ENCODE measurements at regions not wholly inside any gene's neighbourhood (a gene's known extent, or its start where the extent isn't known, plus 50 kb on each side); places are given as distances from the start of the nearest gene placed in this dataset.
A peak's percentile ranks its signal among the peaks of the same experiment; 100 is the strongest.

GRCh38 chr19:24033301-24033962 lies 53.6 kb upstream of the ZNF254 start:
- ChIA-PET POLR2A (interaction anchor here (0.6 to 2.9 kb wide), 7 partner anchors 10 to 759 kb away, joined by 3 to 25 read pairs (median 5); partner anchors contain the start of gene ZNF254), CTCF (interaction anchor here (1.0 to 1.3 kb wide), 4 partner anchors 15 to 593 kb away, joined by 3 to 4 read pairs (median 4); partner anchors contain the start of gene ZNF254)
- peak overlapping the region; percentile 99 for H3K4me3 Mint-ChIP-seq
- peak; percentile 85 for DNase-seq (ENCODE audit: low spot score)
- H3K9me3 Mint-ChIP-seq, result 0 out of 2 replicates have a peak, but pooled peaks cover 4% of the 10 kb centered on the region
- peaks cover 27% of the 10 kb centered on the region for H3K36me3 Mint-ChIP-seq
- H3K27ac Mint-ChIP-seq, result peak overlapping the region; percentile 100
- ATAC-seq, result peak; percentile 97
- peaks cover 29% of the 10 kb centered on the region for H3K4me1 Mint-ChIP-seq
- no peaks in the 10 kb centered on the region for H3K27me3 Mint-ChIP-seq (ENCODE audit: low read depth)
- no peak for TF ChIP-seq SMAD3 (CRISPR knock-in tag; IDR thresholded peaks at IDR 0.05; ENCODE audit: borderline replicate concordance)
- TF ChIP-seq NFYB (CRISPR knock-in tag; conservative IDR thresholded peaks at IDR 0.05; ENCODE audit: low read depth), result 0 out of 2 replicates have a peak, but pooled peaks have one; percentile 31
- no peak for TF ChIP-seq ZNF232 (CRISPR knock-in tag; IDR thresholded peaks at IDR 0.05)
- TF ChIP-seq JUN (CRISPR knock-in tag; IDR thresholded peaks at IDR 0.05), result no peak
- TF ChIP-seq USF2 (CRISPR knock-in tag; IDR thresholded peaks at IDR 0.05), result no peak
- no peak for TF ChIP-seq ZNF396 (CRISPR knock-in tag; IDR thresholded peaks at IDR 0.05; ENCODE audit: borderline replicate concordance)
- no peak for TF ChIP-seq ELF4 (CRISPR knock-in tag; IDR thresholded peaks at IDR 0.05; ENCODE audit: low read depth)
- peak; percentile 40; the same call in 1 of the 2 replicates for TF ChIP-seq ARID4B (CRISPR knock-in tag; IDR thresholded peaks at IDR 0.05; ENCODE audit: borderline replicate concordance)
- no peak for TF ChIP-seq ZNF263 (CRISPR knock-in tag; IDR thresholded peaks at IDR 0.05; ENCODE audit: low read depth)
- TF ChIP-seq SP1 (CRISPR knock-in tag; conservative IDR thresholded peaks at IDR 0.05), result peak; percentile 37; the same call in 1 of the 2 replicates
- TF ChIP-seq RELA (CRISPR knock-in tag; IDR thresholded peaks at IDR 0.05; ENCODE audit: borderline replicate concordance), result no peak
- peak; percentile 33; the same call in 1 of the 2 replicates for TF ChIP-seq GABPB1 (CRISPR knock-in tag; IDR thresholded peaks at IDR 0.05)

- CTCF ChIA-PET, result interaction anchor here (1.0 to 1.3 kb wide), 4 partner anchors 14 to 593 kb away, joined by 3 to 4 read pairs (median 4); partner anchors contain the start of gene ZNF254
- peaks cover 35% of the 10 kb centered on the region for H3K4me1 Mint-ChIP-seq
- H3K9me3 Mint-ChIP-seq, result 0 out of 2 replicates have a peak, but pooled peaks cover 4% of the 10 kb centered on the region
- H3K4me3 Mint-ChIP-seq, result peak overlapping the region; percentile 99
- POLR2A ChIA-PET, result interaction anchor here (0.5 to 2.9 kb wide), 8 partner anchors 9 to 760 kb away, joined by 3 to 25 read pairs (median 4); partner anchors contain the start of gene ZNF254
- no peak for DNase-seq (ENCODE audit: low spot score)
- no peaks in the 10 kb centered on the region for H3K27me3 Mint-ChIP-seq (ENCODE audit: low read depth)
- ATAC-seq, result peak; percentile 5
- peaks cover 32% of the 10 kb centered on the region for H3K36me3 Mint-ChIP-seq
- H3K27ac Mint-ChIP-seq, result peak overlapping the region; percentile 100
- no peak for TF ChIP-seq HMGXB4 (CRISPR knock-in tag; IDR thresholded peaks at IDR 0.05)
- no peak for TF ChIP-seq ZSCAN18 (CRISPR knock-in tag; IDR thresholded peaks at IDR 0.05)
- TF ChIP-seq ZBTB43 (CRISPR knock-in tag; IDR thresholded peaks at IDR 0.05), result no peak
- no peak for TF ChIP-seq RELA (CRISPR knock-in tag; IDR thresholded peaks at IDR 0.05; ENCODE audit: borderline replicate concordance)
- TF ChIP-seq ESRRA (CRISPR knock-in tag; IDR thresholded peaks at IDR 0.05; ENCODE audit: borderline replicate concordance), result no peak
- no peak for TF ChIP-seq JAZF1 (CRISPR knock-in tag; IDR thresholded peaks at IDR 0.05)
- TF ChIP-seq ZNF317 (CRISPR knock-in tag; IDR thresholded peaks at IDR 0.05; ENCODE audit: borderline replicate concordance, low read depth), result no peak
- no peak for TF ChIP-seq IRF1 (CRISPR knock-in tag; IDR thresholded peaks at IDR 0.05)
- no peak for TF ChIP-seq MXD4 (CRISPR knock-in tag; IDR thresholded peaks at IDR 0.05; ENCODE audit: borderline replicate concordance)
- no peak for TF ChIP-seq IRF2 (CRISPR knock-in tag; IDR thresholded peaks at IDR 0.05; ENCODE audit: borderline replicate concordance, low read depth)
Observed at GRCh38 chr19:24033963-24034342, 53.0 kb upstream of the ZNF254 start.

Measured in WTC11 (cell line).